ENCODE measurements at regions not wholly inside any gene's neighbourhood (a gene's known extent, or its start where the extent isn't known, plus 50 kb on each side); places are given as distances from the start of the nearest gene placed in this dataset.

GRCh38 chr7:68209486-68209885 is 1212.9 kb downstream of the TYW1 start:
- no peak overlapping the region for H3K27ac ChIP-seq (ENCODE audit: low read depth, low read length)
- H3K4me2 ChIP-seq (ENCODE audit: low read length): no peak overlapping the region
- no peak overlapping the region for H3K18ac ChIP-seq (ENCODE audit: low read length)
- H3K79me1 ChIP-seq (ENCODE audit: low read length): no peaks in the 10 kb centered on the region
- H3K56ac ChIP-seq (ENCODE audit: low read length): no peak overlapping the region
- H3K4me1 ChIP-seq (ENCODE audit: control insufficient read depth, low read depth, low read length): no peaks in the 10 kb centered on the region
- H3K23ac ChIP-seq (ENCODE audit: low read length): no peak overlapping the region
- no peak overlapping the region for H4K8ac ChIP-seq (ENCODE audit: low read depth, low read length)
- no peaks in the 10 kb centered on the region for H3K79me2 ChIP-seq (ENCODE audit: control insufficient read depth, insufficient read depth, low read length)
- DNase-seq: no peak
- H3K4ac ChIP-seq (ENCODE audit: low read depth, low read length): no peak overlapping the region
- H4K5ac ChIP-seq (ENCODE audit: low read length): no peak overlapping the region
- H3K36me3 ChIP-seq (ENCODE audit: control insufficient read depth, insufficient read depth, low read length): no peaks in the 10 kb centered on the region
- H2AK5ac ChIP-seq (ENCODE audit: low read length): no peak overlapping the region
- no peak overlapping the region for H2BK15ac ChIP-seq (replicated peaks; ENCODE audit: low read depth)
- no peak overlapping the region for H3K4me3 ChIP-seq (ENCODE audit: low read length)
- no peak overlapping the region for H2BK5ac ChIP-seq (ENCODE audit: low read length)
- H2BK120ac ChIP-seq (ENCODE audit: low read depth, low read length): no peak overlapping the region
- no CpG with 5 or more reads among the region's 6 CpGs for WGBS (ENCODE audit: extremely low coverage, insufficient coverage, low lambda C conversion rate)
- H3K27me3 ChIP-seq (ENCODE audit: insufficient read depth, low read length, poor library complexity): no peaks in the 10 kb centered on the region
- H3K9ac ChIP-seq (ENCODE audit: low read length): no peak overlapping the region

- Histone ChIP-seq H3K4me3 (ENCODE audit: low read length) (no peak overlapping the region), H4K8ac (ENCODE audit: low read depth, low read length) (no peak overlapping the region), H3K27me3 (ENCODE audit: insufficient read depth, low read length, poor library complexity) (no peaks in the 10 kb centered on the region), H3K4me1 (ENCODE audit: control insufficient read depth, low read depth, low read length) (no peaks in the 10 kb centered on the region), H3K79me1 (ENCODE audit: low read length) (no peaks in the 10 kb centered on the region), H3K56ac (ENCODE audit: low read length) (no peak overlapping the region), H2AK5ac (ENCODE audit: low read length) (no peak overlapping the region), H3K23ac (ENCODE audit: low read length) (no peak overlapping the region), H3K4ac (ENCODE audit: low read depth, low read length) (no peak overlapping the region), H3K79me2 (ENCODE audit: control insufficient read depth, insufficient read depth, low read length) (no peaks in the 10 kb centered on the region), H2BK120ac (ENCODE audit: low read depth, low read length) (no peak overlapping the region), H2BK5ac (ENCODE audit: low read length) (no peak overlapping the region), H3K9ac (ENCODE audit: low read length) (no peak overlapping the region), H3K18ac (ENCODE audit: low read length) (no peak overlapping the region), H3K36me3 (ENCODE audit: control insufficient read depth, insufficient read depth, low read length) (no peaks in the 10 kb centered on the region), H3K27ac (ENCODE audit: low read depth, low read length) (no peak overlapping the region), H3K4me2 (ENCODE audit: low read length) (no peak overlapping the region), H4K5ac (ENCODE audit: low read length) (no peak overlapping the region), H2BK15ac (replicated peaks; ENCODE audit: low read depth) (no peak overlapping the region)
- DNase-seq: no peak
- no CpG with 5 or more reads among the region's 3 CpGs for WGBS (ENCODE audit: extremely low coverage, insufficient coverage, low lambda C conversion rate)
Measured at GRCh38 chr7:68213838-68214237, 1217.2 kb downstream of the TYW1 start.

- no peak overlapping the region for H3K4me2 ChIP-seq (ENCODE audit: low read length)
- no peaks in the 10 kb centered on the region for H3K4me1 ChIP-seq (ENCODE audit: control insufficient read depth, low read depth, low read length)
- H2BK120ac ChIP-seq (ENCODE audit: low read depth, low read length): no peak overlapping the region
- H3K9ac ChIP-seq (ENCODE audit: low read length): no peak overlapping the region
- H3K18ac ChIP-seq (ENCODE audit: low read length): no peak overlapping the region
- H3K27me3 ChIP-seq (ENCODE audit: insufficient read depth, low read length, poor library complexity): no peaks in the 10 kb centered on the region
- H2BK15ac ChIP-seq (replicated peaks; ENCODE audit: low read depth): no peak overlapping the region
- H3K27ac ChIP-seq (ENCODE audit: low read depth, low read length): no peak overlapping the region
- H3K79me1 ChIP-seq (ENCODE audit: low read length): no peaks in the 10 kb centered on the region
- no peak overlapping the region for H3K56ac ChIP-seq (ENCODE audit: low read length)
- no peak overlapping the region for H4K8ac ChIP-seq (ENCODE audit: low read depth, low read length)
- H2AK5ac ChIP-seq (ENCODE audit: low read length): no peak overlapping the region
- no peaks in the 10 kb centered on the region for H3K36me3 ChIP-seq (ENCODE audit: control insufficient read depth, insufficient read depth, low read length)
- peak; percentile 6 for DNase-seq
- no peak overlapping the region for H4K5ac ChIP-seq (ENCODE audit: low read length)
- WGBS (ENCODE audit: extremely low coverage, insufficient coverage, low lambda C conversion rate): no CpG with 5 or more reads among the region's 5 CpGs
- no peaks in the 10 kb centered on the region for H3K79me2 ChIP-seq (ENCODE audit: control insufficient read depth, insufficient read depth, low read length)
- H3K4ac ChIP-seq (ENCODE audit: low read depth, low read length): no peak overlapping the region
- no peak overlapping the region for H2BK5ac ChIP-seq (ENCODE audit: low read length)
- H3K4me3 ChIP-seq (ENCODE audit: low read length): no peak overlapping the region
- H3K23ac ChIP-seq (ENCODE audit: low read length): no peak overlapping the region
Measured at GRCh38 chr7:68216051-68216450, 1219.4 kb downstream of the TYW1 start.

- no peaks in the 10 kb centered on the region for H3K79me2 ChIP-seq (ENCODE audit: control insufficient read depth, insufficient read depth, low read length)
- H2AK5ac ChIP-seq (ENCODE audit: low read length): no peak overlapping the region
- no peak overlapping the region for H3K9ac ChIP-seq (ENCODE audit: low read length)
- no peak for DNase-seq
- no peaks in the 10 kb centered on the region for H3K4me1 ChIP-seq (ENCODE audit: control insufficient read depth, low read depth, low read length)
- no peak overlapping the region for H3K4ac ChIP-seq (ENCODE audit: low read depth, low read length)
- H3K27ac ChIP-seq (ENCODE audit: low read depth, low read length): no peak overlapping the region
- WGBS (ENCODE audit: extremely low coverage, insufficient coverage, low lambda C conversion rate): no CpG with 5 or more reads among the region's 2 CpGs
- no peak overlapping the region for H3K18ac ChIP-seq (ENCODE audit: low read length)
- no peak overlapping the region for H2BK15ac ChIP-seq (replicated peaks; ENCODE audit: low read depth)
- no peak overlapping the region for H2BK5ac ChIP-seq (ENCODE audit: low read length)
- H3K27me3 ChIP-seq (ENCODE audit: insufficient read depth, low read length, poor library complexity): no peaks in the 10 kb centered on the region
- no peak overlapping the region for H4K8ac ChIP-seq (ENCODE audit: low read depth, low read length)
- no peak overlapping the region for H3K4me2 ChIP-seq (ENCODE audit: low read length)
- H4K5ac ChIP-seq (ENCODE audit: low read length): no peak overlapping the region
- no peak overlapping the region for H3K4me3 ChIP-seq (ENCODE audit: low read length)
- H2BK120ac ChIP-seq (ENCODE audit: low read depth, low read length): no peak overlapping the region
- H3K79me1 ChIP-seq (ENCODE audit: low read length): no peaks in the 10 kb centered on the region
- H3K36me3 ChIP-seq (ENCODE audit: control insufficient read depth, insufficient read depth, low read length): no peaks in the 10 kb centered on the region
- no peak overlapping the region for H3K23ac ChIP-seq (ENCODE audit: low read length)
- H3K56ac ChIP-seq (ENCODE audit: low read length): no peak overlapping the region
Measured at GRCh38 chr7:68217426-68217825, 1220.8 kb downstream of the TYW1 start.

GRCh38 chr7:68218461-68218860 is 1221.8 kb downstream of the TYW1 start:
- Histone ChIP-seq H3K4me1 (ENCODE audit: control insufficient read depth, low read depth, low read length) (no peaks in the 10 kb centered on the region), H3K27me3 (ENCODE audit: insufficient read depth, low read length, poor library complexity) (no peaks in the 10 kb centered on the region), H3K36me3 (ENCODE audit: control insufficient read depth, insufficient read depth, low read length) (no peaks in the 10 kb centered on the region), H3K9ac (ENCODE audit: low read length) (no peak overlapping the region), H3K27ac (ENCODE audit: low read depth, low read length) (no peak overlapping the region), H2BK15ac (replicated peaks; ENCODE audit: low read depth) (no peak overlapping the region), H4K5ac (ENCODE audit: low read length) (no peak overlapping the region), H3K56ac (ENCODE audit: low read length) (no peak overlapping the region), H2BK5ac (ENCODE audit: low read length) (no peak overlapping the region), H4K8ac (ENCODE audit: low read depth, low read length) (no peak overlapping the region), H3K79me1 (ENCODE audit: low read length) (no peaks in the 10 kb centered on the region), H3K4ac (ENCODE audit: low read depth, low read length) (no peak overlapping the region), H2AK5ac (ENCODE audit: low read length) (no peak overlapping the region), H3K4me2 (ENCODE audit: low read length) (no peak overlapping the region), H3K79me2 (ENCODE audit: control insufficient read depth, insufficient read depth, low read length) (no peaks in the 10 kb centered on the region), H2BK120ac (ENCODE audit: low read depth, low read length) (no peak overlapping the region), H3K4me3 (ENCODE audit: low read length) (no peak overlapping the region), H3K18ac (ENCODE audit: low read length) (no peak overlapping the region), H3K23ac (ENCODE audit: low read length) (no peak overlapping the region)
- peak; percentile 60 for DNase-seq
- no CpG with 5 or more reads among the region's 1 CpG for WGBS (ENCODE audit: extremely low coverage, insufficient coverage, low lambda C conversion rate)

GRCh38 chr7:68222311-68222710 is 1225.7 kb downstream of the TYW1 start:
- H2BK5ac ChIP-seq (ENCODE audit: low read length): no peak overlapping the region

More at GRCh38 chr7:68222311-68222710, 1225.7 kb downstream of the TYW1 start:
- H3K27me3 ChIP-seq (ENCODE audit: insufficient read depth, low read length, poor library complexity): no peaks in the 10 kb centered on the region
- H3K4me3 ChIP-seq (ENCODE audit: low read length): no peak overlapping the region
- H3K23ac ChIP-seq (ENCODE audit: low read length): no peak overlapping the region
- H4K5ac ChIP-seq (ENCODE audit: low read length): no peak overlapping the region
- no peaks in the 10 kb centered on the region for H3K4me1 ChIP-seq (ENCODE audit: control insufficient read depth, low read depth, low read length)
- no peaks in the 10 kb centered on the region for H3K79me2 ChIP-seq (ENCODE audit: control insufficient read depth, insufficient read depth, low read length)
- H3K4me2 ChIP-seq (ENCODE audit: low read length): no peak overlapping the region
- H3K79me1 ChIP-seq (ENCODE audit: low read length): no peaks in the 10 kb centered on the region
- WGBS (ENCODE audit: extremely low coverage, insufficient coverage, low lambda C conversion rate): no CpG with 5 or more reads among the region's 1 CpG
- H2BK120ac ChIP-seq (ENCODE audit: low read depth, low read length): no peak overlapping the region
- no peak overlapping the region for H3K27ac ChIP-seq (ENCODE audit: low read depth, low read length)
- no peak for DNase-seq
- no peak overlapping the region for H4K8ac ChIP-seq (ENCODE audit: low read depth, low read length)
- H3K56ac ChIP-seq (ENCODE audit: low read length): no peak overlapping the region
- H3K9ac ChIP-seq (ENCODE audit: low read length): no peak overlapping the region
- no peak overlapping the region for H3K18ac ChIP-seq (ENCODE audit: low read length)
- H3K36me3 ChIP-seq (ENCODE audit: control insufficient read depth, insufficient read depth, low read length): no peaks in the 10 kb centered on the region
- no peak overlapping the region for H2BK15ac ChIP-seq (replicated peaks; ENCODE audit: low read depth)
- H3K4ac ChIP-seq (ENCODE audit: low read depth, low read length): no peak overlapping the region
- no peak overlapping the region for H2AK5ac ChIP-seq (ENCODE audit: low read length)
